ENCODE measurements at regions not wholly inside any gene's neighbourhood (a gene's known extent, or its start where the extent isn't known, plus 50 kb on each side); places are given as distances from the start of the nearest gene placed in this dataset.

DNA sequence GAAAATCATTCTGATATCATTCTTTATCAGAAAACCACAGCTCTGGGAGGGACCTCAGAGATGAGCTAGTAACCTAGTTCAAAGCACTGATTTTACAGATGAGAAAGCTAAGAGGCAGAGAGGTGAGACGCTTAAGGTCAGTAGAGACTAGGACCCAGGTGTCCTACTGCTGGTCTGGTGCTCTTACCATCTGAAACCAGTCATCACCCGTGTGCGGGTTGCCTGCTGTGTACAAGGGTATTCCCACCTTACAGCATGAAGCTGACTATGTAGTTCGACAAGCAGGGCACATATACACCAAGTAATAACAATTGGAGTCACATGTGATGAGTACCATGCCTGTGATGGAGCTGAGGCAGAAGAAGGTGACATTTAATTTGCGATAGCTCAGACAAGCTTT, 133.7 kb downstream of the ADAMTS15 start:
- no peak overlapping the region for H3K4me3 ChIP-seq
- no peaks in the 10 kb centered on the region for H3K27me3 ChIP-seq
- TF ChIP-seq, protein P1, sequence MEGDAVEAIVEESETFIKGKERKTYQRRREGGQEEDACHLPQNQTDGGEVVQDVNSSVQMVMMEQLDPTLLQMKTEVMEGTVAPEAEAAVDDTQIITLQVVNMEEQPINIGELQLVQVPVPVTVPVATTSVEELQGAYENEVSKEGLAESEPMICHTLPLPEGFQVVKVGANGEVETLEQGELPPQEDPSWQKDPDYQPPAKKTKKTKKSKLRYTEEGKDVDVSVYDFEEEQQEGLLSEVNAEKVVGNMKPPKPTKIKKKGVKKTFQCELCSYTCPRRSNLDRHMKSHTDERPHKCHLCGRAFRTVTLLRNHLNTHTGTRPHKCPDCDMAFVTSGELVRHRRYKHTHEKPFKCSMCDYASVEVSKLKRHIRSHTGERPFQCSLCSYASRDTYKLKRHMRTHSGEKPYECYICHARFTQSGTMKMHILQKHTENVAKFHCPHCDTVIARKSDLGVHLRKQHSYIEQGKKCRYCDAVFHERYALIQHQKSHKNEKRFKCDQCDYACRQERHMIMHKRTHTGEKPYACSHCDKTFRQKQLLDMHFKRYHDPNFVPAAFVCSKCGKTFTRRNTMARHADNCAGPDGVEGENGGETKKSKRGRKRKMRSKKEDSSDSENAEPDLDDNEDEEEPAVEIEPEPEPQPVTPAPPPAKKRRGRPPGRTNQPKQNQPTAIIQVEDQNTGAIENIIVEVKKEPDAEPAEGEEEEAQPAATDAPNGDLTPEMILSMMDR (IDR thresholded peaks at IDR 0.05), result no peak
- DNase-seq (ENCODE audit: low spot score in 2 of 2), result no peak
- intact Hi-C loops (cut with DNase I), result no loop called here
- H3K4me1 ChIP-seq, result peaks cover 2 to 23% of the 10 kb centered on the region in 2 donors
- no peaks in the 10 kb centered on the region for H3K36me3 ChIP-seq
- H3K9me3 ChIP-seq, result no peaks in the 10 kb centered on the region
- no peak overlapping the region for H3K27ac ChIP-seq

DNA sequence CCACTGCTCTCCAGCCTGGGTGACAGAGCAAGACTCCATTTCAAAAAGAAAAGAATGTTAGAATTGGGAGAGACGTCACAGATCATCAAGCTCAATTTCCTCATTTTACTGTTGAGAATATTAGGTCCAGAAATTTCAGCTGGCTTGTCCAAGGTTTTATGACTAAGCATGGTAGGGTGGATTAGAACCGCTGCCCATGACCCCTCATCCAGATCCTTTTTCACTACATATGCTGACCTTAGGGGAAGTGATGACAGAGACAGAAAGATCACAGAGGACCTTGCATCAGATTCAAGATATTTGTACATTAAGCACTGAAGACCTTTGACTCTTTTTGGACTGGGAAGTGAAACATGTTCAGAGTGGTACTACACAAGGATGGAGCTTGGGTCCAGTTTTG, 134.5 kb downstream of the ADAMTS15 start:
- Histone ChIP-seq H3K36me3 (no peaks in the 10 kb centered on the region), H3K9me3 (no peaks in the 10 kb centered on the region), H3K27me3 (no peaks in the 10 kb centered on the region), H3K4me3 (no peak overlapping the region), H3K4me1 (peaks cover 2 to 23% of the 10 kb centered on the region in 2 donors), H3K27ac (no peak overlapping the region)
- DNase-seq (ENCODE audit: low spot score in 2 of 2), result no peak
- TF ChIP-seq, protein P1 (IDR thresholded peaks at IDR 0.05), result no peak
- intact Hi-C loops (cut with DNase I), result no loop called here

DNA sequence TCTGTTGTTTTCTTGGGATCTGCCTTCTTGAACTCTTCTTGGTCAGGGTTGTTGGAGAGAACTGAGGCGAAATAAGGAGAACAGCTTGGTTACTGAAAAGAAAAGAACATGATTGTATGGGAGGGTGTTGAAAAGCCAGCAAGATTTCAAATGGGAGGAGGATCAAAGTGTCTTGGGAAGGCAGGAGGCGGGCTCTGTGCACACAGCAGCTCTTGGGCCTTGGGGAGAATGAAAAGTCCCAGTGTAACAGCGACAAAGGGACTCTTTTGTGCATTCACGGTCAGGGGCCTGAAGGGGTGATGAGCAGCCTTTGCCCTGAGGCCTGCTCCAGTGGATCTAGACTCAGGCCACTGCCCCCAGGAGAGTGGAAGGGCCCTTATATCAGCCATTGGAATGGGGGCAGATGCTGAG, 135.4 kb downstream of the ADAMTS15 start:
- no peaks in the 10 kb centered on the region for H3K9me3 ChIP-seq
- H3K27ac ChIP-seq, result no peak overlapping the region
- TF ChIP-seq, protein P1 (IDR thresholded peaks at IDR 0.05), result no peak
- H3K4me1 ChIP-seq, result peaks cover 2 to 23% of the 10 kb centered on the region in 2 donors
- no peak for DNase-seq (ENCODE audit: low spot score in 2 of 2)
- H3K36me3 ChIP-seq, result no peaks in the 10 kb centered on the region
- H3K27me3 ChIP-seq, result no peaks in the 10 kb centered on the region
- no peak overlapping the region for H3K4me3 ChIP-seq
- intact Hi-C loops (cut with DNase I), result no loop called here

DNA sequence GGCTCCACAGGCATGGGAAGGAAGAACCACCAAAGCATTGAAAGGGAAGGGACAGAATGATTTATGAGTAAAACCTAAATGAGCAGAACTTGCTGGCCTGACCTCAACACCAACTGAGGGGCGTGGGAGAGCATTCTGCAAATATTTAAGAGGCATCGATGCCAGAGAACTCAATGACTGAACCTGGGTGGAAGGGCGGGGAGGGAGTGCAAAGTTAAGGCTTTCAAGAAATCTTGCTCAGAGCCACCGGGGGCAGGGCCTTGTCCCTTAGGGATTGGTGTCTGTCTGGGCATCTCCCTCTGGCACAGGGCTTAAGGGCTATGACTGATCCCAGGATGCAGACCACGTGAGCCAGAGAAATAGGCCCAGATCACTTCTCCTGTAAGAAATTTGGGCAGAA, 137.1 kb downstream of the ADAMTS15 start:
- intact Hi-C loops (cut with DNase I), result no loop called here
- TF ChIP-seq, protein P1 (IDR thresholded peaks at IDR 0.05), result no peak
- H3K27ac ChIP-seq, result peak overlapping the region in 1 of 2 donors; percentile 0

DNA sequence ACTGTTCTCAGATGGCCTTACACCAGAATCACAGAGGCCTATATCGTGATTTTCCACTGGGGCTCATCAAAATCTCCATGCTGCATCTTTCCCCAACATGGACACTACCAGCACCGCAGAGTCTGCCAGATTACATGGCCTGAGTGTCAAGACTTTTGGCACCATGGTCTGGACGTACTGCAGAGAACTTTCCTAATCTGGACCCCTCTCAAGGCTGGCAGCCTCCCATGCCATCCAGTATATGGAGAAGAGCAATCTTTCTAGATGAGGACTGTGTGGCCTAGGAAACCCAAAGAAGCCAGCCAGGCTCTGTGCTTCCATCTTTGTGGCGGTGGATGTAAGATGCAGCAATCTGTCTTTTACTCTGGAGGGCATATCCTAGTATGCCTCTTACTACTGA, 139.2 kb downstream of the ADAMTS15 start:
- intact Hi-C loops (cut with DNase I), result no loop called here

More for the DNA sequence above, 137.1 kb downstream of the ADAMTS15 start:
- no peaks in the 10 kb centered on the region for H3K9me3 ChIP-seq
- no peaks in the 10 kb centered on the region for H3K27me3 ChIP-seq
- DNase-seq (ENCODE audit: low spot score in 2 of 2), result no peak
- no peaks in the 10 kb centered on the region for H3K36me3 ChIP-seq
- peaks cover 2 to 19% of the 10 kb centered on the region in 2 donors for H3K4me1 ChIP-seq
- no peak overlapping the region for H3K4me3 ChIP-seq

More for the DNA sequence above, 139.2 kb downstream of the ADAMTS15 start:
- H3K27ac ChIP-seq, result no peak overlapping the region
- H3K4me1 ChIP-seq, result peaks cover 2 to 8% of the 10 kb centered on the region in 2 donors
- no peak for DNase-seq (ENCODE audit: low spot score in 2 of 2)
- H3K4me3 ChIP-seq, result no peak overlapping the region
- H3K27me3 ChIP-seq, result no peaks in the 10 kb centered on the region
- H3K36me3 ChIP-seq, result no peaks in the 10 kb centered on the region
- H3K9me3 ChIP-seq, result no peaks in the 10 kb centered on the region
- TF ChIP-seq, protein P1 (IDR thresholded peaks at IDR 0.05), result no peak
